Large intestine (tissue), 3 donors: ENCODE measurements at regions not wholly inside any gene's neighbourhood (a gene's known extent, or its start where the extent isn't known, plus 50 kb on each side); places are given as distances from the start of the nearest gene placed in this dataset.

Experiments used
- DNase-seq, 2 donors: peaks; one replicate each; pipeline versions ENCODE4 v3.0.0 to v3.0.0-alpha.2; 2013
- H3K27ac ChIP-seq: one replicate; pipeline ENCODE4 v1.5.1; 2013; ENCODE audit warnings: low read length
- H3K27me3 ChIP-seq: 2 replicates; pipeline ENCODE4 v1.6.1; 2013; ENCODE audit warnings: low read length; ENCODE audit not compliant: control insufficient read depth, insufficient read depth
- H3K36me3 ChIP-seq: 2 replicates; pipeline ENCODE4 v1.6.1; 2013; ENCODE audit warnings: low read length; ENCODE audit not compliant: control insufficient read depth, insufficient read depth
- H3K4me1 ChIP-seq: one replicate; pipeline ENCODE4 v1.6.1; 2013; ENCODE audit warnings: low read length; ENCODE audit not compliant: control insufficient read depth, insufficient read depth
- H3K4me3 ChIP-seq: one replicate; pipeline ENCODE4 v1.5.1; 2013; ENCODE audit warnings: low read length
- H3K9me3 ChIP-seq: one replicate; pipeline ENCODE4 v1.6.1; 2013; ENCODE audit warnings: mild to moderate bottlenecking, low read depth, low read length, moderate library complexity; ENCODE audit not compliant: control insufficient read depth
- WGBS: methylation state at CpG from one replicate; pipeline ENCODE4 v1.1.5; 2013; ENCODE audit warnings: low lambda C conversion rate; ENCODE audit not compliant: insufficient coverage; 5-methylcytosine and 5-hydroxymethylcytosine counted together

DNA sequence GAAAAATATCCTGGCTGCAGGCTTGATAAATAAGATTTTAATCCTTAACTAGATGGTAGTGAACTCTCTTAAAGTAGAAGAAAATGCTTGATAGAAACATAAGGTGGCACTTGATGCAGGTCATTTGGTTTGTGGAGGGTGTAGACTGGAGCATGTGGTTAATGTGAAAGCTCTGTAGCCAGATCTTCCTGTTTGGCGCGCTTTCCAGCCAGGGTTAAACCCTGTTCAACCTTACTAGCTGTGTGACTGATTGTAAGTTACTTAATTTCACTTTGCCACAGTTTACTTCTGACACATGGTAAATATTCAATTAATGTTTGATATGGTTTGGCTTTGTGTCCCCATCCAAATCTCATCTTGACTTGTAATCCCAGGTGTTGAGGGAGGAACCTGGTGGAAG lies 394.0 kb downstream of the REEP3 start:
- no peak overlapping the region for H3K27ac ChIP-seq
- no peaks in the 10 kb centered on the region for H3K9me3 ChIP-seq
- DNase-seq = no peak
- no peaks in the 10 kb centered on the region for H3K4me1 ChIP-seq
- H3K4me3 ChIP-seq = no peak overlapping the region
- H3K36me3 ChIP-seq = no peaks in the 10 kb centered on the region
- WGBS = no CpG with 5 or more reads among the region's 2 CpGs
- no peaks in the 10 kb centered on the region for H3K27me3 ChIP-seq

DNA sequence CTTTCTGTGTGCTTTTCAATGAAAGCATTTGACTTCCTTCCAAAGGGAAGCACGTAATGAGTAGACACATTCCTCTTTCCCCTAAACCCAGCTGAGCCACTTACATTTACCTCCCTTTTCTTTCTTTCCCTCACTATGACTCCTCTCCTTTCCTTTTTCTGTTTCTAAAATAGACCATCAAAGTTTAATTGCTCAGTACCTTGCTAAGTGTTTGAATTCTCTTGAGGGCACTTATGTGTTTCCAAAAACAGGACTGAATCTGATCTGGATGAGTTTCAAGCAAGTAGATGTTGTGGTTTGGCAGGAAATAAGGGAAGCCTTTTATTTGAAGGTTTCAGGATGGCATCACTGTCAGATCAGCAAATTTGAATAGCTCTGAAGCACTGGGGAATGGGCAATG lies 396.2 kb downstream of the REEP3 start:
- no peak overlapping the region for H3K27ac ChIP-seq
- no peak overlapping the region for H3K4me3 ChIP-seq
- H3K9me3 ChIP-seq = no peaks in the 10 kb centered on the region
- no peaks in the 10 kb centered on the region for H3K36me3 ChIP-seq
- no peaks in the 10 kb centered on the region for H3K27me3 ChIP-seq
- no peaks in the 10 kb centered on the region for H3K4me1 ChIP-seq
- no peak for DNase-seq
- 0% methylated on average over 1 of the region's 1 CpG for WGBS

DNA sequence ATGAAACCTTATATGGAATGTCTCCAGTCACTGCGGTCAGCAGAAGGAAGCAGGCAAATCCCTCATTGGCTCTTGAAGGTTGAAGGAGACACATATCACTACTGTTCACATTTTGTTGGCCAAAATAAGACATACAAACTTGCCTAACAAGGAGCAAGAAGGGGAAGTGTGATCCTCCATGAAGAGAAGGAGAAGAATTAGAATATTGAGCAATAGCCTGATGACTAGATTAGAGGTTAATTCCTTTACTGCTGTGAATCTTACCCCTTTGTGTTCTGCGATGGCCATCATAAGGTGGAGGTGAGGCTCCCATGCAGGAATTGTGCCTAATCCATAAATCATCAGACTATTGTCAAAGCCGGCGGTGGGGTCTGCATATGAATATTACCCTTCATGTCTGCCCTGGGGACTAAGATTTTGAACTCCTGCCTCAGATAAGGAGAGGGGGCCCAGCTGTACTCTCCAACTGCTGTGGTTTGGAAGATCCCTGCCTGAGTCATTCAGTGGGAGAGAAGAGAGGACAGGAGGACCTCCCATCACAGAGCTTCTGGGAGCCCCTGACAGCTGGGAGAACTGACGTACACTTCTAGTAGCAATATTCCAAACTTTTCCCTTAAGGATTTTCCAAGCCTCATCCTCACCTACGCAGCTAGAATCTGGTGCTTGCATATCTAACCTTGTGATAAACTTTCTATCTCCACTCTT lies 398.5 kb downstream of the REEP3 start:
- H3K27ac ChIP-seq = no peak overlapping the region
- H3K4me1 ChIP-seq = no peaks in the 10 kb centered on the region
- no peaks in the 10 kb centered on the region for H3K36me3 ChIP-seq
- no peaks in the 10 kb centered on the region for H3K27me3 ChIP-seq
- no peak for DNase-seq
- no peak overlapping the region for H3K4me3 ChIP-seq
- WGBS = 80% methylated on average over 1 of the region's 6 CpGs
- H3K9me3 ChIP-seq = no peaks in the 10 kb centered on the region

DNA sequence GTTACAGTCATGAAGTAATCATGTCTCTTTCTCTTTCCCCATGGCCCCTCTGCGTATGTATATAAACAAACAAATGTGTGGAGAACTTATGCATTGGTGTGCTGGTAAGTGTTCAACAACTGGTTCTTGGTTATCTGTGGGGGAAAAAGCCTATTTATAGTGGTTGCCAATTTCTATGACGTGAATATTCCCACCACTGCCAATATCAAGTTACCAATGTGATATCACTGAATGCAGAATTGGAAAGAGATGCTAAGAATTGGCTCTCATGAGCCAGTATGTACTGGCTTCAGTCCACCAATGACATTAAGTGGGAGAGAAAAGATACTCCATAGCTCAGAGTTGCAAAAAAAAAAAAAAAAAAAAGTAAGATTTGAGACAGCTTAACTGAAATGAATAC lies 399.7 kb downstream of the REEP3 start:
- H3K27me3 ChIP-seq = no peaks in the 10 kb centered on the region
- no peak overlapping the region for H3K27ac ChIP-seq
- H3K9me3 ChIP-seq = no peaks in the 10 kb centered on the region
- WGBS = 40% methylated on average over 1 of the region's 2 CpGs
- H3K4me3 ChIP-seq = no peak overlapping the region
- H3K36me3 ChIP-seq = no peaks in the 10 kb centered on the region
- DNase-seq = no peak
- H3K4me1 ChIP-seq = no peaks in the 10 kb centered on the region

DNA sequence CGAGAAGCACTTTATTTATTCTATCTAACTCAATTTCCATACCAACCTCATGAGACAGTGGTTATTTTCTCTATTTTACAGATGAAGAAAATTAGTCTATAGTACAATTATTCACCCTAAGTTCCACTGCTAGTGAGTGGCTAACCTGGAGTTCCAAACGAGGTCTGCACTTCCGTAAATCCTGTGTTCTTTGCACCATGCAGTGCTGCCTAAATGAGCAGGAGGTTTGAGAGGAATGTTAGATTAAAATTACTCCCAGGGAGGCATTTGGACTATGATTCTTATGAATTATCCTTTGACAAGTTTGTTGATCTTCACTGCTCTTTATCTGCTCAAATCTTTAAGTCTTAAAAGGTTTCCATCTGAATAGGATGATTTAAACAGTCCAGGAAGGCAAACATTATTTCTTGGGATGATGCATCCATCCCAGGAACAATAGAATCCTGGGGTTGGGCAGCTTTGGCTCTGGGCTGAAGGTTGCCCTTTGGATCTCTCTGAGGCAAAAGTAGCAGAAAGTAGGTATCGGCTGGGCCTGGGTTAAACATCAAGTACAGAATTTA lies 400.8 kb downstream of the REEP3 start:
- 73% methylated on average over 1 of the region's 4 CpGs for WGBS
- Histone ChIP-seq H3K4me1 (no peaks in the 10 kb centered on the region), H3K36me3 (no peaks in the 10 kb centered on the region), H3K4me3 (no peak overlapping the region), H3K9me3 (no peaks in the 10 kb centered on the region), H3K27me3 (no peaks in the 10 kb centered on the region), H3K27ac (no peak overlapping the region)
- DNase-seq = no peak

DNA sequence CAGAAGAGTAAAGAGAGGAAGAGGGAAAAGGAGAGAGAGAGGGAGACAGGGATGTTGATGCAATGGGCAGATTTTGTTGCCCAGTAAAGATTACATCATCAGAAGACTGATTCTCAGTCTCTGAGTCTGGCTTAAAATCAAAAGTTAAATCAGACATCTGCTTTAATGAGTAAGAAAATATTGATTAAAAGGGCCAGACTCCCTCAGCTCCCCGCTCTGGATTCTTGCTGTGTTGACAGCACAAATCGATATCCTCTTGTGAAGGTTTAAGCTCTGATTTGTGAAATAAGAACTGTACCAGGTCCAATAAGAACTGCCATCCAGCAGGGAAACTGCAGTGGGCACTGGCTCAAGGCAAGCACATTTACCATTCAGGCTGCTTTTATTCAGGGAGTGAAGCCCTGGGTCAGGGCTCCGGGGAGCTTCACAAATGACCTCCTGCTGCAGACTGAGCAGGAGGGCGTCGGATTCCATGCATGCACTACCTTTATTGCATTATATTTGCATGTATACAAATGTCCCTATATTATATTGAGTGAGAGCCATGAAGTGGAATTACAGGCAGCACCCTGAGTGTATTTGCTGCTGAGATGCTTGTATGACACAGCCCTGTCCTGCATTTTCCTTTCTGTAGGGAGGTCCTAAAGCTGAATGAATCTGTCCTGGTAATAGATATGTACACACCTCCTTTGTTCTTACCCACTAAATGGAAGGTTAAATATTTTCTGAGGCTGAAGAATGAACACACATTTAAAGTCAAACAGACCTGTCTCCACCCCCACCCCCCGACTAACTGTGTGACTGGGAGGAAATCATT lies 401.5 kb downstream of the REEP3 start:
- Histone ChIP-seq H3K27ac (no peak overlapping the region), H3K4me3 (no peak overlapping the region), H3K27me3 (no peaks in the 10 kb centered on the region), H3K4me1 (no peaks in the 10 kb centered on the region), H3K36me3 (no peaks in the 10 kb centered on the region), H3K9me3 (no peaks in the 10 kb centered on the region)
- WGBS = no CpG with 5 or more reads among the region's 6 CpGs
- DNase-seq = no peak

DNA sequence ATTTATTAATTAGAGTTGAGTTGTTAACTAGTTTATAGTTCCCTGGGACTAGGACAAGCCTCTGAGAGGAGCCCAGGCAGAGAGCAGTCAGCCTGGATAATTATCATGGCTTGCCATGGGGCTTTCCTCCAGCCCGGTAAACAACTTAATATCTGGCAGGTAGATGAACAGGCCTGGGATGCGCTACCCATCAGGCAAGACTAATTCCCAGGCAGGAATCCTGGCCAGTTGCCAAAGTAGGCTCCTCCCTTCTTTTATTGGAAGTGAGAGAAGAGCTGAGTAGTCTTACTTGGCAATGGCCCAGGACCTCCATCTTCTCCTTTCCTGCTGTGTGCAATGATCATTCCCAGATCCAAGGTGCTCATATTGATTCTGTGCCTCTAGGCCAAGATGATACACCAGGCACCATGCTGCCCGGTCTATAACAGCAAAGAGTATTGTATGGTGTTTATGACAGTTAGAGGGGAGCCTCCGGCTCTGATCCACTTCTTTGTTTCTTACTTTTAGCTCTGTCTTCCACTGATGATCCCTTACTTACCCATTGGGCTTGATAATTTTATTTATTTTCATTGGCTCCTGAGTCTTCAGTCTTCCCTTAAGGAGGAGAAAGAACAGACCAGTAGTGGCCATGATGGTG lies 408.7 kb downstream of the REEP3 start:
- H3K27me3 ChIP-seq = no peaks in the 10 kb centered on the region
- no peaks in the 10 kb centered on the region for H3K4me1 ChIP-seq
- WGBS = 100% methylated on average over 1 of the region's 4 CpGs
- no peaks in the 10 kb centered on the region for H3K9me3 ChIP-seq
- no peaks in the 10 kb centered on the region for H3K36me3 ChIP-seq
- H3K4me3 ChIP-seq = no peak overlapping the region
- DNase-seq = peak in 1 of 2 donors; percentile 12
- no peak overlapping the region for H3K27ac ChIP-seq

DNA sequence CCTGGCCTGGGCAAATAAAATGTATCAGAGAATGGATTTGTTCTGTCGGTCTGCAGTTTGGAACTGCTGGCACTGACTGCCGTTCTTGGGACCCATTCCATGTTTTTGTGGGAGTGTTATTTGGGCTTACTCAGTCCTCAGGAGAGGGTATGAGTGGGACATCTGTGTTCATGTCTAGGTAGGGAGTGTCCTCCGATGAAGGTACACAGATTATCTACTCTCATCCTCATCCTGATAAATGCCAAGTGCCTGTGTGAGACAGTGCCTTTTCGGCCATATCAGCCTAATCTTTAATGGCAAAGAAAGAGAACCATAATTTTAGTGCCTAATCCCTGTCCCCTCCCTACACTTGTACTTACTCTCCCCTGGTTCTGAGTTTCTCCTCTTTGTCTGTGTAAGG lies 409.4 kb downstream of the REEP3 start:
- WGBS = no CpG with 5 or more reads among the region's 4 CpGs
- H3K27me3 ChIP-seq = no peaks in the 10 kb centered on the region
- no peak for DNase-seq

DNA sequence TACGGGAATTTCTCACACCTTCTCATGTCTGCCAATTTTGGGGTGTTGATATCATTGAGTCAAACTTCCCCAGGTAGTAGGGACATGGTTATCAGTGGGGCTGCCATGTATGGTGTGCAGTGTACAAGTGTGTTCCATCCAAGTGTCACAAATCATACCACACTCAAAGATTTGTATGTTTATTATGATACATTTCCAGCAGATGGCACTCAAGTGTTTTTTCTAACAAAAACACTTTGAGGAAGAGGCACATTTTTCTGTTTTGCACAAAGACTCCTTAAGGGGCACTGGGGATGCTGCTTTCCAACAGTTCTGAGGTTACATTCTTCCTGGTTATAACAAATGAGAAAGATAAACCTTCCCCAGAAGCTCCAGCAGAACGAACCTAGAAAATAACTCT lies 414.5 kb downstream of the REEP3 start:
- no peaks in the 10 kb centered on the region for H3K4me1 ChIP-seq
- no CpG with 5 or more reads among the region's 2 CpGs for WGBS
- no peaks in the 10 kb centered on the region for H3K27me3 ChIP-seq
- no peaks in the 10 kb centered on the region for H3K36me3 ChIP-seq
- H3K9me3 ChIP-seq = no peaks in the 10 kb centered on the region
- DNase-seq = no peak
- H3K4me3 ChIP-seq = no peak overlapping the region
- no peak overlapping the region for H3K27ac ChIP-seq

More for the DNA sequence above, 409.4 kb downstream of the REEP3 start:
- no peaks in the 10 kb centered on the region for H3K4me1 ChIP-seq
- no peaks in the 10 kb centered on the region for H3K36me3 ChIP-seq
- no peak overlapping the region for H3K27ac ChIP-seq
- H3K9me3 ChIP-seq = no peaks in the 10 kb centered on the region
- no peak overlapping the region for H3K4me3 ChIP-seq

DNA sequence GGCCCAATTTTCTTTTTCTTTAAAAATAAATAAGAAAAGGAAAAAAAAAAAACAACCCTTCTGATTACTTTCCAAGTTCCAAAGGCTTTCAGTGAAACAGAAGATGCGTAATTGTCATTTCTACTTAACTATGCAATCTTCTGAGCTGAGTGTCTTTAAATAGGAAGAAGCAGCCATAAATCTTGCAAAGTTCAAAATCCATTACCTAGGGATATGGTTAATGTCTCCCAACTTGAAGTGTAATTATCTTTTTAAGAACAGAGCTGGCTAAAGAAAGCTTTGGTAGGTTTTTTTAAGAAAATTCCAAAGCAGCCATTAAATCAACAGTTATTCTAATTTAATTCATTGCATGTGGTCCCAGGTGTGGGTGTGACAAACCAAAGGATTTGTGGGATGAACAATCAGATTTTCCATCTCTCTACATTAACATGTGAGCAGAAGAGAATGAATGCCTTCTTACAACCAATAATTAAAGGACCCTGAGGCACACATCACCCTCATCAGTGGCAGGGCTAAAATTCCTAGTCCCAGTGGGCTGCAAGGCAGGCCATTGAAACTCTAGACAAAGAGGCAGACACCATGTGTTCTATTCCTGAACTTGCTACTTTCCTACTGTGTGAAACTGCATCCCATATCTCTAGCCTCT lies 419.2 kb downstream of the REEP3 start:
- Histone ChIP-seq H3K27me3 (no peaks in the 10 kb centered on the region), H3K9me3 (no peaks in the 10 kb centered on the region), H3K4me3 (no peak overlapping the region), H3K36me3 (no peaks in the 10 kb centered on the region), H3K4me1 (no peaks in the 10 kb centered on the region), H3K27ac (no peak overlapping the region)
- DNase-seq = no peak
- WGBS = no CpG with 5 or more reads among the region's 1 CpG
